GM12872 (cell line): ENCODE measurements at regions not wholly inside any gene's neighbourhood (a gene's known extent, or its start where the extent isn't known, plus 50 kb on each side); places are given as distances from the start of the nearest gene placed in this dataset.

Experiments
- CTCF ChIP-seq: IDR thresholded peaks from 3 replicates; pipeline ENCODE4 v1.5.1; 2011; ENCODE audit warnings: low read depth, mild to moderate bottlenecking, low read length, moderate library complexity; ENCODE audit not compliant: insufficient read depth

- peak; percentile 35; the same call in 2 of the 3 replicates for TF ChIP-seq CTCF
Observed at GRCh38 chr2:67650291-67651133, 253.4 kb downstream of the ETAA1 start.

DNA sequence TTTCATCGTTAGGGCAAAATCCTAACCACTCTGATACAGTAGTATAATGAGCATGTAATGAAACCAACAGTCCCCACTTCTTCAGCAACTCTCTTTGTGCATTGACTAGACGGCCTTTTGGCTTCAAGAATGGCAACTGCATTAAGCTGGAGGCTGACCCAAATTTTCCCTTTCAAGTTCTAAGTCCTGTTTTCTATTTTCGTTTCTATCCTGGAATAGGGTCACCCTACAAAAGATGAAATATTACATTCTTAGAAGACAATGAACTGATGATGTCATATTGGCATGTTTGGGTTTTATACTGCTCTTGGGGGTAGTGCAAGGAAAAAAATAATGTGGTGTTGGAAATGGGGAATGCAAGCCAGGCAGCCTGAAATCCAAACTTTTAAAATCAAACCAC is 254.4 kb downstream of the ETAA1 start:
- TF ChIP-seq CTCF, result no peak

- TF ChIP-seq CTCF, result no peak
Observed at GRCh38 chr2:67652679-67653078, 255.5 kb downstream of the ETAA1 start.

- TF ChIP-seq CTCF, result no peak
Observed at GRCh38 chr2:67656875-67657274, 259.7 kb downstream of the ETAA1 start.

GRCh38 chr2:67658820-67659219 is 261.7 kb downstream of the ETAA1 start:
- TF ChIP-seq CTCF, result no peak

GRCh38 chr2:67660015-67660602 is 263.0 kb downstream of the ETAA1 start:
- no peak for TF ChIP-seq CTCF

DNA sequence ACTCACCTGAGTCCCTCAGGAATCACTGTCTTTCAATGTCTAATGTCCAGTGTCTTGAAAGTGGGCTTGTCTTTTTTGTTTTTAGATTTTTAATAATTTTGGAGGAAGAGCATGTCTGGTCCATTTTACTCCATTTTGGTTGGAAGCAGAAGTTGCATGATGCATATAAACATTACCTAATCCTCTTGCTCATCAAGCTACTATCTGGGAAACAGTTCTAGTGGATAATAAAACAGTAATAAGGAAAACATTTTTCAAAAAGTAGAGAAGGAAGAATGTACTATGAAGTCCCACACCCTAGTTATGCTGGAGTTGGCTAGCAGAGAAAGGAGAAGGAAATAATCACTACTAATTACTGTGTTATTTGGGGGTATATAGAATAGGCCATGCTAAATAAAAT is 263.7 kb downstream of the ETAA1 start:
- no peak for TF ChIP-seq CTCF
